GM12872 (cell line): ENCODE measurements at regions not wholly inside any gene's neighbourhood (a gene's known extent, or its start where the extent isn't known, plus 50 kb on each side); places are given as distances from the start of the nearest gene placed in this dataset.

ENCODE experiments used
- CTCF ChIP-seq: IDR thresholded peaks from 3 replicates; pipeline ENCODE4 v1.5.1; 2011; ENCODE audit warnings: low read depth, mild to moderate bottlenecking, low read length, moderate library complexity; ENCODE audit not compliant: insufficient read depth

GRCh38 chrX:142873214-142873613 is 152.5 kb upstream of the SPANXN4 start:
- no peak for TF ChIP-seq CTCF

- TF ChIP-seq CTCF: no peak
Observed at GRCh38 chrX:142884881-142885280, 140.8 kb upstream of the SPANXN4 start.

- TF ChIP-seq CTCF: no peak
Observed at GRCh38 chrX:142891046-142891445, 134.7 kb upstream of the SPANXN4 start.

GRCh38 chrX:142898164-142898563 is 127.6 kb upstream of the SPANXN4 start:
- no peak for TF ChIP-seq CTCF

GRCh38 chrX:142923201-142923600 is 102.5 kb upstream of the SPANXN4 start:
- no peak for TF ChIP-seq CTCF

- TF ChIP-seq CTCF: no peak
Observed at GRCh38 chrX:142938793-142939192, 86.9 kb upstream of the SPANXN4 start.
